DMS53 treated with DMSO at 0.1 percent for 48 hours (cell line): ENCODE measurements at regions not wholly inside any gene's neighbourhood (a gene's known extent, or its start where the extent isn't known, plus 50 kb on each side); places are given as distances from the start of the nearest gene placed in this dataset.
"Not testable (repeated sequence)": the region's sequence is repeated elsewhere in the genome, so short reads cannot be mapped to it uniquely, and the experiment has no call there.

Source experiments
- DNase-seq: peaks from one replicate; lab custom pipeline; 2025; ENCODE audit not compliant: unreplicated experiment; lab: John Stamatoyannopoulos, UW

DNA sequence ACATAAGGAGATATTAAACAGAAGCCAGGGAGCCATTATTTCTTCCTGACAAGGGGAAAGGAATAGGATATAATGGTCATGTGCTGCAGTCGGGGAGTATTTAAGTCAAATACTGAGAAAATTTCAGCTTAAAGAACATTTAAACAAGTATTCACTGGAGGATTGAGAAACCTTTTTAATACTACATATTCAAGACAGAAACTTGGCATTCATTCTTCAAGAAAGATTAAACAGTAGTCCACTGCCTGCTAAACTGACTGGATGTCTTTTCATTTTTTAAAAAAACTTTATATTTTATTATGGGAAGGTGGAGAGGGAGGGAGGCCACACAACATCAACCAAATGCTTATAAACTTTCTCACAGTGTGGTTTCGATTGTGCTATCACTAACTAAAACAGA lies 107.4 kb upstream of the CBLB start:
- no peak for DNase-seq

DNA sequence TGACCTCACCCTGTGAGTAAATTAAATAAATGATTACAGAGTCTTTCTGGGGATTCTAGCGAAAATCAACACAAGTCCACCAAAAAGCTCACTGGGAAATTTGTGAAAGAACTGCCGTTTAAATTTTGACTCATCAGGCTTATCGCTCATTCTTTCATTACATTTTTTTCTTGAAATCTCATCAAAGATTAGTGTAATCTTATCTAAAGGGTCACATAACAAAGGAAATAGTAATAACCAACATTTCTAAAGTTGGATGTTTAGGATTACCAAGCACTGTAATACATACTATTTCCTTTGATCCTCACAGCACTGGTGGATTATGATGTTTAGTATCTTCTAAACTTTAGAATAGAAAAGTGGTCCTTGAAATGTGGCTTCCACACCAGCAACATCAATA lies 111.1 kb upstream of the CBLB start:
- no peak for DNase-seq

DNA sequence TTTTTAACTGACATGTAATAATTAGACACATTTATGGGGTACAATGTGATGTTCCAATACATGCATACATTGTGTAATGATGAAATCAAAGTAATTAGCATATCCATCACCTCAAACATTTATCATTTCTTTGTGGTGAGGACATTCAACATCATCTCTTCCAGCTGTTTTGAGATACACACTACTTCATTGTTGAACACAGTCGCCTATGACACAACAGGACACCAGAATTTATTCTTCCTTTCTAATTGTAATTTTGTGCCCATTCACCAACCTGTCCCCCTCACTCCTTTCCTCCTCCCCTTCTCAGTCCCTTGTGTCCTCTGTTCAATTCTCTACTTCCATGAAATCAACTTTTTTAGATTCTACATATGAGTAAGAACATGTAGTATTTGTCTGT lies 113.4 kb upstream of the CBLB start:
- DNase-seq, result no peak

DNA sequence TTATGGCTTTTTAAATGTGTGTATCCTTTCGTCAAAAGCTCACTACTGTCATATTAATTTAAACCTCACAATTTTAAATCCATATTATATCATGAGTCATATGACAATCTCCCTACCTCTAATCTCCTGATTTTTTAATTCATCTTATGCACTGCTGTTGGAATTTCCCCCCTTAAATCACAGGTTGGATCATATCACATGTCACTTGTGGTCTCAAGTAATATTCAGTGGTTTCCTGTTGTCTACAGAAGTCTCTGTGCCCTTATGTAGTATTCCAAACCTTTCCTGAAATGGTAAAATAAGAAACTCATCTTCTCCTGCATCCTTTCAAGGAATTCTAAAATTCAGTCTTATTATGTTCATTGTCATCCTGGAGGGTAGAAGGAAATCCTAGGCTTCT lies 116.0 kb upstream of the CBLB start:
- DNase-seq, result no peak

DNA sequence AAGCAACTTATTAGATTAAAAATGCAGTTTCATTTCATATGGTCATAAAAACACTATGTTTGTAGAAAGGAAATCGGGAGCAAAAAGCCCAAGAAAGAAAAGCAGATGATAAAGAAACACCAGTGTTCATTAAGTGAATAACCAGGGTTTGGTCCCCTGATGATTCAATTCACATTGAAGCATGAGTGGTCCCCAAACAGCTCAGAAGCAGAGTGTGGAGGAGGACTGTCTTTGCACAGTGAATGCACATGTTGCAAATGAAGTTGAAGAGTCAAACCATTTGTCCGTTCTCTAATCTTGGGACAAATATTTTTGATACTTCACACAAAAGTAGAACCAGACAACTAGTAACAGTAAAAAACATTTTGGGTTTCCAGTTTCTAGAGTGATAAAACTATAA lies 117.5 kb upstream of the CBLB start:
- not testable (repeated sequence) for DNase-seq

DNA sequence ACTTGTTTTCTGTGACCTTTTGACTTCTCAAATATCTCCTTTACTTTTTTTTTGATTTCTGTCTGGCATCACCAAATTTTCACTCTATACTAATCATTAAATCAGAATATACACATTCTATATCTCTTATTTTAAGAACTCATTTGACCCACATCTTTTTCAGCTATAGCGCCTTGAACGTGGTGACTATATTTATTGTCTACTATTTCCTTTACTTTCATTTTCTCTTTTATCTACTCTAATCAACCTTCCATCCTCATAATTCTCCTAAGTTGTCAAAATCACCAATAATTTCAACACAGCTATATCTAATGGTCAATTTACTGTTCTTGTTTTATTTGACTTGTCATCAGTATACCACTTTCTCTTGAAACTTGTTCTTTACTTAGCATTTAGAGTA lies 119.0 kb upstream of the CBLB start:
- DNase-seq, result no peak

DNA sequence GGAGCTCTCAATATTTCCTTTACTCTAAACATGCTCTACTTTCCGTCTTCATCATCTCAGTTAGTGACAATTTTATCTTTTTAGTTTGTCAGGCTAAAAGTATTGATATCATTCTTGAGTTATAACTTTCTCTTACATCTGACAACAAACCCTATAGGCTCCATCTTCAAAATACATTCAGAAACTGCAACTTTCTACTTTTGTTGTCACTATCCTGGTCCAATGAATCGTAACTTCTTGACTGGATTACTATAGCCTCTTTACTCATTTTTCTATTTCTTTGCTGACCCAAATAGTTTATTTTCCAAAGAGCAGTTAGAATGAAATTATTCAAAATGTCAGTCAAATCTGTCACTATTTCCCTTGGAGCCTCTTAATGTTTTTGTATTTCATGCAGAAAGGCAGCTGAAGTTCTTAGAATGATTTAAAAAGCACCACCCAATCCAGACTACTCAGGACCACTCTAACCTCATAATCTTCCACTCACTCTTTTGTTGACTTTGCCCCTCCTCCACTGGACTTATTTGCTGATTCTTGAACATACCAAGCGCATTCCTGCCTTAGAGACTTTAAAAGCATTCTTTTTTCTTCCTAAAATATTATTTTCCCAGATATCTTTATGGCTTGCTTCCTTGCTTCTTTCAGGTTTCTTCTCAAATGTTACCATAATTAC lies 119.9 kb upstream of the CBLB start:
- no peak for DNase-seq

DNA sequence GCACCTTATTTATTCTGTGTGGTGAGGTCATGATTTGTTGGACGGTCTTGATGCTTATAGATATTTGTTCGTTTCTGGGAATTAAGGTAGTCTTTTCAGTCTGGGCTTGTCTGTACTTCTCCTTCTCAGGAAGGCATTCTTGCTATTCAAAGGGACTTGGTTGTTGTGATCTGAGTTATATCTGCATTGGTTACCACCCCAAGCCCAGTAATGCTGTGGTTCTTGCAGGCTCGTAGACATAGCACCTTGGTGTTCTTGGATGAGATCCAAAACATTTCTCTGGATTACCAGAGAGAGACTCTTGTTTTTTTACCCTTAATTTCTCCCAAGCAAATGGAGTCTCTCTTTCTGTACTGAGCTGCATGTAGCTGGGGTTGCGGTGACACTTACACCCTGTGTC lies 128.0 kb upstream of the CBLB start:
- no peak for DNase-seq

DNA sequence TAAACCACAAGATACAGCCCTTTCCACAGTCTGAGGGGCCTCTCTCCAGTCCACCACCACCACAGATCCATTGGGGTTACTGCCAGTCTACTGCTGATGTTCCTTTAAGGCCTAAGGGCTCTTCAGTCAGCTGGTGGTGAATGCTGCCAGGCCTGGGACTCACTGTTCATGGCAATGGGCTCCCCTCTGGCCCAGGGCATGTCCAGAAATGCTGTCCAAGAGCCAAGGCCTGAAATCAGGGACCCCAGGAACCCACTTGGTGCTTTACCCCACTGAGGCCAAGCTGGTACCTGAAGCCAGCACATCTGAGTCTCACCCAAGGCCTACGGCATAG lies 128.6 kb upstream of the CBLB start:
- no peak for DNase-seq

DNA sequence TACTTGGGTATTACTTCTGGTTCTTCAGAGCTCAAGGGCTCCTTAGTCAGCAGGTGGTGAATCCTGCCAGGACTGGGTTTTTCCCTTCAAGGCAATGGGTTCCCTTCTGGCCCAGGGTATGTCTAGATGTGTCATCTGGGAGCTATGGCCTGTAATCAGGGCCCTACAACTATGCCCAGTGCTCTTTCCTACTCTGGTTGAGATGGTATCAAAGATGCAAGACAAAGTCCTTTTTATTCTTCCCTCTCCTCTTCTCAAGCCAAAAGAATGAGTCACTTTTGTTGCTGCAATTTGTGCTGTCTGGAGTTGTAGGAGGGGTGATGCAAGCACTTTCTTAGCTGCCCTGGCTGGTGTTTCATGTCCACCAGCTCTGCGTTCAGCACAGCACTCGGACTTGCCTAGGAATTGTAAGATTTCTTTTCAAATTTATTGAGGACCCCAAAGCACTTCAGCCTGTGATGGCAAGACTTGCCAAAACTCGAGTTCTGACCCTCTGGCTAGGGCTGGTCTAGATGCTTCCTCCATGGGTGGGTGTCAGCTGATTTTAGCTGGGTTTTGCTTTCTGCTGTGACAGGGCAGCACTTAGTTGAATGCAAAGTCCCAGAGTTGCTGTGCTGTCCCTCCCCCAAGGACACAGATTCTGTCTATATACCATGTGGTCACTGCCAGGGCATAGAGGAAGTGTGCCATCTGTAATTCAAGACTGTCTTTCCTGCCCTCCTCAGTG lies 129.2 kb upstream of the CBLB start:
- DNase-seq, result no peak

DNA sequence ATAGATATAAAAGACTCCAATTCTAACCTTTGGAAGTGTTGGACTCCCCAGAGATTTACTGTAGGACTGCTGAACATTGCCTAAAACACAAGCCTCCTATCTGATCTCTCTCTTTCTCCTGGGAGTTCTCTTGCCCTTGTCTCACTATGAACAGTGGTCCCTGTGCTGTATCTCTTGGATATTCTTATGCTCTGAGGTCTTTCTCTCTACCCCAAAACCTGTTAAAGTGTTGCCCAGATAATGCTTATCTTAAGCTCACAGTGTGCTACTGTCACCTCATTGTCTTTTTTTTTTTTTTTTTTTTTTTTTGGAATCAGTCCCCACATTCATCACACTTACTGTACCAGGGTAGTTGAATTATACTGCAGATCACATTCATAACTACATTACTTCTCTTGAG lies 131.0 kb upstream of the CBLB start:
- no peak for DNase-seq

DNA sequence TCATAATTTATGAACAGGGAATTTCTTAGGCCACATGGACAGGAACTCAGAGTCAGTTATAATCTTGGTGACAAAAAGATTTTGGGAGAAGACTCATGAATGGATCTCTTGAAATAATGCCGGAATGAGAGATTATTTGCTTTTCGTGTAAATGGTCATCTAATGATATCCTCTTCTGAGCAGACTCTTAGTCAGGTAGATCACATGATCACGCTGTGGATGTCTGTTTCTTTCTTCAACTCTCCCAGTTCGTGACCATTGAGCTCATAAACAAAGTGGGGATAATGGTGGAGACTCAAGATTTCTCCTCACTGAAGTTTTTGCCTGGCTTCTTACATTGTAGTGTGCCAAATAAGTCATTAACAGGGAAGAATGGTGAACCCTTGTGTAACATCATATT lies 133.1 kb upstream of the CBLB start:
- DNase-seq, result no peak

DNA sequence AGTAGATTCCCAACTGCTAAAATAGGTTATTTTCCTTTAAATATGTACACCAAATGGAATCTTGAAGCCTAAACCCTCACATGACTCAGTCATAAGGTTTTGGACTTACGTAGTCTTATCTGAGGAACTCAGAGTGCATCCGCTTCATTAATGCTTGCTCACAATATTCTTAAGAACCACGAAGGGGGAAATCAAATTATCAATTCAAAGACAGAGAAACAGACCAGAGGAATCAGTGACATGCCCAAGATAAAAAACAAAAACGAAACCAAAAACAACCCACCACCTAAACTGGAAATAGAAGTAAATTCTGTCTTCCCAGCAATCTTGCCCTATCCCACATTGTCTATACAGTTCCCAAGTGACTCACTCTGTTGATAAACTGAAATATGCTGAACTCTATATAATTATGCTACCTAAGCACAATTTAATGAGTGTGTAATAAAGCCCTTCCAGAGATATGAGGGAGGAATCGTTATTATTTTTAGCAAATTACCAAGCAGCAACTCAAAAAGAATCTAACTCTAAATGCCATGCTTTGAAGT lies 135.4 kb upstream of the CBLB start:
- DNase-seq, result no peak

DNA sequence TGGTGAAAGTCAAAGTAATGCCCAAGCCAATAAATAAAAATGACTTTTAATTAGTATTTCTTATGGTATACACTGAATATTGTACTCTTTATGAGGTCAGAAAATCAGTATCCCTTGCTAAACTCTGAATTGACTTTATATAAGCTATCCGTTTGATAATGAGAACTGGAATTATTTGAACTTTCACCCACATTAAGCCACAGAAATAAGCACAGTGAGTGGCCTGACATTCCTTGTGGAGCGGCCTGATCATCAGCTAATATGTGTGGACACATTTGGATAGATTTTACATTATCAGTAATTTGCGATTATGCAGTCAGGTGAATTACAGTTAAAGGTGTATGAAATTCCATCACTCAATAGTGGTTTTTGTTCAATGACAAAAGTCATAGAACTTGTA lies 136.0 kb upstream of the CBLB start:
- no peak for DNase-seq

DNA sequence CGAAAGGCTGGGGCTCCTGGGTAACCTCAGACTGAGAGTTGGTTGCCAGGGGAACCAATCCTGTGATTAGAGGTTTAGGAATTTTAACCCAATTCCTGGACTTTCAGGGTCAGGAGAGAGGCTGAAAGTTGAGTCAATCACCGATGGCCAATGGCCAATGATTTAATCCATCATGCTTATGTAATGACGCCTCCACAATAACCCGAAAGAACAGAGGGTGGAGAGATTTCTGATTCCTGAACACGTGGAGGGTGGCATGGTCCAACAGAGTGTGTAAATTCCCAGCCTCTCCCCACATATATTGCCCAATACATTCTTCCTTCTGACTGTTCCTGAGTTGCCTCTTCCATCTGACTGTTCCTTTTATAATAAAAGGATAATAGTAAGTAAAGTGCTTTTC lies 137.2 kb upstream of the CBLB start:
- no peak for DNase-seq

DNA sequence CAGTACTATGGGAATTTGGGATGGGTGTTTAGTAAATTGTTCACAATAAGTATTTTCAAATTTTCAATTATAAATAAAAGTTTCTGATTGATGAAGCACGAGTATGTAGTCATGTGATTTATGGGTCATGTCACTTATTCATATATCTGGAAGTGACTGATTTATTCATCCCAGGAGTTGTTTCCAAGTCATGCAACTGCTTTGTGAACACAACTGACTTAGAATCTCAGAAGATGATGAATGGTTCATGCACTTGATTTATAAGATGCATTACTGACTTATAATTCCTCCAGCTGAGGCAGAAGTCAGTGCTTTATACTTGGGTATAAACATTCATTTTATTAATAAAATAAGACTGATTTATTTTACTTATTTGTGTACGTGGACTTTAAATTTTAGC lies 137.8 kb upstream of the CBLB start:
- no peak for DNase-seq

DNA sequence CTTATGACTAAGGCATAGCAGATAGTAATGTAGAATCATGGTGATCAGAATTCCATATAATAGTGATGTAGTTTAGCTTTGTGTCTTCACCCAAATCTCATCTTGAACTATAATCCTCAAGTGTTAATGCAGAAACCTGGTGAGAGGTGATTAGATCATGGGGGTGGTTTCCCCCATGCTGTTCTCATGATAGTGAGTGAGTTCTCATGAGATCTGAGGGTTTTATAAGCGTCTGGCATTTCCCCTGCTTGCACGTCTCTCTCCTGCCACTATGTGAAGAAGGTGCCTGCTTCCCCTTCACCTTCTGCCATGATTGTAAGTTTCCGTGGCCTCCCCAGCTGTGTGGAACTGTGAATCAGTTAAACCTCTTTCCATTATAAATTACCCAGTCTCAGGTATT lies 138.7 kb upstream of the CBLB start:
- DNase-seq, result no peak

DNA sequence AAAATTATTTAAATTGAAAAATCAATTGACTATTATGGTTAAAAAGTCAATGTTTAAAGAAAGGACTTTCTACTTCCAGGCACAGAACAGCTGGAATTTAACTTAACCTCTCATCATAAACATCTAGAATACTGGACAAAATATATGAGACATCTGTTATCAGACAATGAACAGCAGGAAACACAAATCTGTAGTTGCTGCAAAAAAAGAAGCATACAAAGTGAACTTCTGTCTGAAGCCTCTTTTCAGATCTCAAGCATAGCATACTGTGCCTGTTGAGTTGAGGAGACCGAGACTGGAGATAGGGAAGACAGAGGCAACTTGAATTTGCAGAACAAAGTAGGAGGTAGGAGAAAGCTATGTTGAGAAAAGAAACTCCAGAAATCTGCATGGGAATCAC lies 140.0 kb upstream of the CBLB start:
- no peak for DNase-seq

DNA sequence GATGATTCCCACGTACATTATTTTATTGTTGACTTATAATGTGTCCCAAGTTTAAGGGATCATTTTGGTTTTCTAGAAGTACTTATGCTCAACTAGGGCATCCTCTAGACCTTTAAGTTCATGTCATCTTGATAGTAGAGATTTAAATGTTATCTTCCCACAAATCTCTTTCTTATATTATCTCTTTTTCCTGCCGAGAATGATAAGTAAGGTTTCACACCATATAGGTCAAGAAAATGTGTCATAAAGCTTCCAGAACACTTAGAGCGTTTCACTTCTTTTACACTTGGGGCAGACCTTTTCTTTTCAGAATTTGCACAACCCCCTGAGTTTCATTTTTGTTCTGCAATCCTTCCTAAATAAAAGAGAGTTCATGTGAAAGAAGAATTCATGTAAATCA lies 142.0 kb upstream of the CBLB start:
- DNase-seq, result no peak

DNA sequence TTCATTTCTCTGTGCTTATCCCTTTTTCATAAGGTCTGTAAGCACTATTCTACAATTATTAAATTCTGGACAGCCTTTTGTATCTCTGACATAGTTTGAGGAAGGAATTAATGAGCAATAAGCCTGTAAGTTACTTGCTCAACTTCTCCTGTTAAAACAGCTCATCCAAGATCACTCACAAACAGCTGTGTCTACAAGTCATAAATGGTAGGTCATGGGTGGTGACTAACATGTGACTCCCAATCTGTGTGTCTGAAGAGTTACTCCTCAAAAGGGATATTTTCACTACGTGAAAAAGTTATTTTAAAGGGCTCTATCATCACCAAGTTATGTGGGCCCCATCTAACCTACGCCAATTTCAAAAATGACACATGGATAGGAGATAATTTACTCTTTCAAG lies 145.2 kb upstream of the CBLB start:
- no peak for DNase-seq

DNA sequence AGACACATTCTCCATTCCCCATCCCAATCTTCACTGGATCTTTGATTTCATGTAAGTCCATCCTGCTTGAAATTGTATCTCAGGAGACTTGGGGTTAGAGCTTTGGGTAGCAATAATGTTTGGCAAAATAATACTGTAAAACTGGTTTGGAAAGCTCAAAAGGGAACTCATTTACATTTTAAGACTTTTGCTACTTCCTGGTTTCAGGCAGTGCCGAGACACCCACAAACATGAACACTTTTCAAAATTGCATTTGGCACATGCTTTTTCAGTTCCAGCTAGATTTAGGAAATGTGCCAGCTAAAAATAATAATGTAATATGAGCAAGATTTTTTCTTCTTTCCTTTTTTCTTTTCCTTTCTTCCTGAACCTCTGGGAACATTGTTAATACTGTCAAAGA lies 145.7 kb upstream of the CBLB start:
- DNase-seq, result no peak

DNA sequence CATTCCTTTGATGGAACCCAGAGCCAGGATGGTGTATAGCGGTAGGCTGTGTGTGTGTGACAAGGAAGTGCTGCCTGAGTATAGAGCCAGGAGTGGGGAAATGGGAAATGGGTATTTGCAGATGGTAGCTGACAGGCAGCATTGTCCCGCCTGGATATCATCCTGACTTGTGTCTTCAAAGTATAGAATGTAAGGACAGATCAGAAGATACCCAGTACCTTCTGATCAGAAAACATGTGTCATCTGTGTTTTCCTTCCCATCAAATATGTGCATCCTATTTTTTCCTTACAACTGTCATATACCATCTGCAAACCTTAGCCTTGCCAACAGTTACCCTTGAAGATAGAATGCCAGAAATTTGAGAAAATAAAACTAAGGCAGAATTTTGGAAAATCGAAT lies 146.2 kb upstream of the CBLB start:
- DNase-seq, result no peak

DNA sequence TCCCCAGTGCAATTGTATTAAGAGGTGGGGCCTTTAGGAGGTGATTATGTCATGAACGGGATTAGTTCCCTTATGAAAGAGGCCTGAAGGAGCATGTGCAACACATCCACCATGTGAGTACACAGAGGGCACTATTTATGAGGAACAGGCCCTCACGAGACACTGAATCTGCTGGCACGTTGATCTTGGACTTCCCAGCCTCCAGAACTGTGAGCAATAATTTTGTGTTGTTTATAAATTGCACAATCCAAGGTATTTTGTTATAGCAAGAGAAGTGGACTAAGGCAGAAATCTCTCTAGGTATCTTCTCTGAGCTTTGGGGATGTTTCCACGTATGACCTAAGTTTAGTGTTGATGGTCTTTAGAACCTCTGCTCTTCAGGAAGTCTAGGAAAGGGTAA lies 149.3 kb upstream of the CBLB start:
- DNase-seq, result no peak
